ENCODE measurements at regions not wholly inside any gene's neighbourhood (a gene's known extent, or its start where the extent isn't known, plus 50 kb on each side); places are given as distances from the start of the nearest gene placed in this dataset.

DNA sequence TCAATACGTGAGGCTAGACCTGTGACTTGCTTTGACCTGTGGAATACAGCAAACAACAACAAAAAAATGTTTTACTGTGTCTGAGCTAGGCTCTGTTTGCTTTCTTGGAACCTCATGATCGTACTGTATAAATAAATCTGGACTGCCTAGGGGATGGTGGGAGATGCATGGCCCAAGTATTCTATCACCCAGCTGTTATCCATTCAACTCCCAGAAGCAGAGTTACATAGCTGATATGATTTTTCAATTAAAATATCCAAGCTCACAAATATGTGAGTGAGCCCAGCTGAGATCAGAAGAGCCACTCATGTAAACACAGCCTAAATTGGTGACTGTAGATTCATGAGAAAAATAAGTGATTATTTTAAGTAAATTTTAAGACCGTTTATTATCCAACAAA is 154.1 kb upstream of the THUMPD2 start:
- intact Hi-C loops (cut with micrococcal nuclease): no loop called here

DNA sequence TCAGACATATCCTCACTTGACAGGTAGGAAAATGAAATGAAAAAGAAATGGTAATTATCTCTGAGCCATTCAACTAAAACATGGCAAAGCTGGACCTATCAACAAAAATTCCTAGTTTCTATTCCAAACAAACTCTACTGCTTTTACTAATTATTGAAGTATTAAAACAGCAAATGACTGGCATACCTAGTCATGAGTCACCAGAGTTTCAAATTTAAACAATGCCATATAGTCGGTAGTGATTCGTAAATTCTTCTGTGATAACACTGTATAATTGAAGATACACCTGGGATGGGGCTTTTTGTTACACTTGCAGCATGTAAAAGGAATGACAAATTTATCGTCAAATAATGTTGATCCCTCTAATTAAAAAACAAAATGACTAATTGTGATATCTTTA is 153.1 kb upstream of the THUMPD2 start:
- intact Hi-C loops (cut with micrococcal nuclease): no loop called here

GRCh38 chr2:39930175-39930917 is 151.3 kb upstream of the THUMPD2 start:
- intact Hi-C loops (cut with micrococcal nuclease): no loop called here

GRCh38 chr2:39929531-39929930 is 150.5 kb upstream of the THUMPD2 start:
- intact Hi-C loops (cut with micrococcal nuclease): no loop called here

DNA sequence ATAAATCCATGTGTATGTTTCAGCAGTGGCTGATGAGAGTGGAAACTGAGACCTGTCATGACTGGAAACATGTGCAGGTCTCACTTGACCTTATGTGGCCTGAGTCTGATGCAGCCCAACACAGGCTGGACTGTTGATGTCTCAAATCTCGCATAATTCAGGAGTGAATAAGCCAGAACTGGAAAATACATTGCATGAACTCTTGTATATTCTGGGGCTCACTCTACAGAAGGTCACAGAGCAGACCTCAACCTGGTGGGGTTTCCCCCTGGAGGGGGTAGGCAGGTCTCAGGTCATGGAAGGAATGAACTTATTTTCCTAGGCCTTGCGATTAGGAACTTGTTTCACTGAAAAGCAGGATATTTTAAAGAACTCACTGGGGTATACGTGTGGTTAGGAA is 146.3 kb upstream of the THUMPD2 start:
- intact Hi-C loops (cut with micrococcal nuclease): no loop called here

GRCh38 chr2:39923455-39923854 is 144.4 kb upstream of the THUMPD2 start:
- intact Hi-C loops (cut with micrococcal nuclease): loop anchor here (5.0 kb wide), 3 partner anchors 74 to 146 kb away; partner anchors contain the start of gene THUMPD2

DNA sequence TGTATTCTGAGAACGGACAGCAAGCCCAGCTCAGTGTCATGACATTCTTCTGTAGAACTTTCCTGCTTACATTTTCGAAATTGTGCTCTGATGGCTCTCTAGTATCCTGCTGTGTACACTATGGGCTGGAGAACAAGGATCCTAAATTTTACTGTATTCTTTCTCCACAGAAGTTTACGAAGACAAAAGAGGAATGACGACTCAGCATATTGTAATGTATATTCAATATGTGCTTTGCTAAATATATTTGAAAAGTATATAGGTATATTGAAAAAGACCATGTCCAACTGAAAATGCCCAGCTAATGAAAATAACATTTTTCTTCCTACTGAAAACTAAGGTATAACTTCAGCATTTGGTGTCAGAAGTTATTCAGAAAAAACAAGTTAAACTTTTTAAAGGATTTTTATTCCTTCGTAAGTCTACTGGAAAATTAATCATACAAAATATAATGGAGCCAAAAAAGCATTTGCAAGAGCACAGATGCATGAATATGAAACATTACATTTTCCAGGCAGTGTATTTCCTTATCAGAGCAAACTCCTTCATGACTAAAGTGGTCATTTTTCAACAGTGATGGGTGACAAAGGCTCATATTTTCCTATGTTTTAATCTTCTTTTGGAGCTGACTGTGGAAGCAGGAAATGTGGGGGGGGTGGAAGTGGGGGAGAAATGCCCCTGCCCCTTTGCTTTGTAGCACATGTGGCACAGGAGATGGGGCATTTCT is 143.8 kb upstream of the THUMPD2 start:
- intact Hi-C loops (cut with micrococcal nuclease): loop anchor here (5.0 kb wide), 3 partner anchors 74 to 146 kb away; partner anchors contain the start of gene THUMPD2

- intact Hi-C loops (cut with micrococcal nuclease): loop anchor here (2.0 to 5.0 kb wide), 4 partner anchors 18 to 143 kb away; partner anchors contain the start of gene THUMPD2
These were observed 141.3 kb upstream of the THUMPD2 start for GRCh38 chr2:39920307-39920801.

DNA sequence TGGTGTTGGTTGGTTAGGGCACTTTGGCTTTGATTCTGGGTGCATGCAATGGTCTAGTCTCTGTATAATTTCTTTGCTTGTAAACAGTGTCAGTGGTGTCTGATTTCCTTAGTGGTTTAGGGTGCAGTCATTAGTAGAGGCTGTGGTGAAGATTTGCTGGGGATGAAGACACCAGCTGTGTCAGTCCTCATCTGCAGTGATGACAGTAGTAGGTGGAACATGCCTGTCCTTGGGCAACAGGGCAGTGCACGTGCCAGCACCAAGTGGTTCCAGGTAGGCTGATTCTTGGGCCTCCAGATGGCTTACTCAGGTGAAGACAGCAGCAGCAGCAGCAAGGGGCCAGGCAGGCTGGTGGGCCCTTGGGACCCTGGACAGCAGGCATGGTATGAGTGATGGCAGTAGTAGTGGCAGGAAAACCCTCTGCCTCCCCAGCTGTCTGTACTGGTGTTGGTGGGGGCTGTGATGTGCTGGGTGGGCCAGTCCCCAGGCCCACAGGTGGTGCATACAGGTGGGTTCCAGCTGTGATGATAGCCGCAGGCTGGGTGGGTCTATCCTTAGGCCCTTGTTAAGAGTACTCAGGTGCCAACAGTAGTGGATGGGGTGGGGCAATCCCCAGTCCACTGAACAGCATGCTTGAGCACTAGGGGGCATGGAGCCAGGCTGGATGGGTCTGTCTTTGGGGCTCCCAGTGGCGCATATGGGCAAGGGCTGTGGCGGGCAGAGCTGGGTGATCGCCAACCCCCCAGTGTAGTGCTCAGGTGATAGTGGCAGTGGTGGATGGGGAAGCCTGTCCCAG is 140.7 kb upstream of the THUMPD2 start:
- intact Hi-C loops (cut with micrococcal nuclease): loop anchor here (2.0 to 10.0 kb wide), 6 partner anchors 19 to 445 kb away; partner anchors contain the start of gene THUMPD2

GRCh38 chr2:39918886-39919285 is 139.8 kb upstream of the THUMPD2 start:
- intact Hi-C loops (cut with micrococcal nuclease): loop anchor here (2.0 to 10.0 kb wide), 2 partner anchors 208 to 446 kb away; no protein-coding TSS in a partner anchor

DNA sequence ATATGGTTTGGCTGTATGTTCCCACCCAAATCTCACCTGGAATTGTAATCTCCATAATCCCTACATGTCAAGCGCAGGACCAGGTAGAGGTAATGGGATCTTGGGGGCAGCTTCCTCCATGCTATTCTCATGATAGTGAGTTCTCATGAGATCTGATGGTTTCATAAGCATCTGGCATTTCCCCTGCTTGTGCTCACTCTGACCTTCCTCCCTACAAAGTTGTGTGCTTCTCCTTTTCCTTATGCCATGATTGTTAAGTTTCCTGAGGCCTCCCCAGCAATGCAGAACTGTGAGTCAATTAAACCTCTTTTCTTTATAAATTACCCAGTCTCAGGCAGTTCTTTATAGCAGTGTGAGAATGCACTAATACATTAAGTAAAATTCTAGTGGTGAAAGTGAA is 138.3 kb upstream of the THUMPD2 start:
- intact Hi-C loops (cut with micrococcal nuclease): loop anchor here (10.0 kb wide), 1 partner anchor 447 kb away; no protein-coding TSS in a partner anchor

- intact Hi-C loops (cut with micrococcal nuclease): loop anchor here (1.0 to 10.0 kb wide), 3 partner anchors 327 to 536 kb away; no protein-coding TSS in a partner anchor
These were observed 135.9 kb upstream of the THUMPD2 start for GRCh38 chr2:39914949-39915348.

DNA sequence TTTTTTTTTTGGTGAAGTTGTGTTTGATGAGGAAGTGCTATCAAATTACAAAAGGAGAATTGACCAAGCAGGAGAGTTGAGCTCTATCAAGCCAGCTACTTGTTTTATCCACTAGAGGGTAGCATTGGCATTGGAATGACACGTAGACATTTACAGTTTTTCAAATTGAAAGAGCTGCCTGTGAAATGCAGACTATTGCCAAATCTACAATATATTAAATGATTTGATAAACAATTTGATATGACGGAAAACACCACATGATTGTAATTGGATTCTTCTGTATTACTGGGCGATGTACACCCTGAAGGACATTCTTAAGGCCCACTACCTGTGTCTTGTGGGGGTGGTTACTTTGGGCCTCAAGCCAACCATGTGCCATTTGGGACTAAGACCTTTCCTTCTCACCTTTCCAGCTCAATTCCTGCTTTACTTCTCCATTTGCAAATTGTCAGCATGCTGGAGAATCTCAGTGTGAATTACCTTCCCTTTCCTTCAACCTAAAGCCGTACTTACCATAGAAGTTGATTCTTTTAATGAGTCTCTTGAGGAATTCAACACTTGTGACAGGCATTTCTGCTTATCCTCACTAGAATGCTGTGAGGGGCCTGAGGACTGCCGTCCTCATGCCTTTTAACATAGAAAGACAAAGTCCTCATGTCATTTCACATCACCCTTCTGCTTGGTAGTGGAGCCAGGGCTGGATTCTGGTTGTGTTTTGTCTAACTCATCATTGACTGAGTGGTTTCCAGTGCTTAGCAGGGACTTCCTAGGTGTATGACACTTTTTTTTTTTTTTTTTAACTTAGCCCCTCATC is 134.8 kb upstream of the THUMPD2 start:
- intact Hi-C loops (cut with micrococcal nuclease): loop anchor here (1.0 to 10.0 kb wide), 8 partner anchors 328 to 1927 kb away; no protein-coding TSS in a partner anchor

- intact Hi-C loops (cut with micrococcal nuclease): no loop called here
These were observed 123.0 kb upstream of the THUMPD2 start for GRCh38 chr2:39902103-39902502.

GRCh38 chr2:39898934-39899333 is 119.9 kb upstream of the THUMPD2 start:
- intact Hi-C loops (cut with micrococcal nuclease): no loop called here

- intact Hi-C loops (cut with micrococcal nuclease): no loop called here
These were observed 118.2 kb upstream of the THUMPD2 start for GRCh38 chr2:39897273-39897672.

- intact Hi-C loops (cut with micrococcal nuclease): no loop called here
These were observed 115.0 kb upstream of the THUMPD2 start for GRCh38 chr2:39894082-39894481.

- intact Hi-C loops (cut with micrococcal nuclease): no loop called here
These were observed 114.6 kb upstream of the THUMPD2 start for GRCh38 chr2:39893616-39894015.

- intact Hi-C loops (cut with micrococcal nuclease): no loop called here
These were observed 102.9 kb upstream of the THUMPD2 start for GRCh38 chr2:39881948-39882347.

GRCh38 chr2:39881494-39881893 is 102.4 kb upstream of the THUMPD2 start:
- intact Hi-C loops (cut with micrococcal nuclease): no loop called here
